ENCODE measurements at regions not wholly inside any gene's neighbourhood (a gene's known extent, or its start where the extent isn't known, plus 50 kb on each side); places are given as distances from the start of the nearest gene placed in this dataset.

DNA sequence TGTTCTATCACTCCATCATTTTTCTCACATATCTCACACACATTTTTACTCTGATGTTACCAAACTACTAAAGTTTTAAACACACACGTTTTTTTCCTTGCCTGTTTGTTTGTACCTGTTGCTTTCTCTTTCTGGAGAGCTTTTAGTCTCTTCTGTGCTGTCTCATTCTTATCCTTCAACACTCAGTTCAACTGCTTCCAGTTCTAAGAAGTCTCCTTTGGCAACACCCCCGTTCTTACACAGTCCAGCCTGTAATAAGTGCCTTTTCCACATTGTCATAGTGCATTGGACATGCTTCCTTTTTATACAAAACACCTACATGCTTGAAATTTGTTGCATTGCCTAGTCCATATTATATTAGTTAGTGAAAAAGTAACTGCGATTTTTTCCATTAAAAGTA, 360.2 kb upstream of the BRINP3 start:
- TF ChIP-seq, protein P1, sequence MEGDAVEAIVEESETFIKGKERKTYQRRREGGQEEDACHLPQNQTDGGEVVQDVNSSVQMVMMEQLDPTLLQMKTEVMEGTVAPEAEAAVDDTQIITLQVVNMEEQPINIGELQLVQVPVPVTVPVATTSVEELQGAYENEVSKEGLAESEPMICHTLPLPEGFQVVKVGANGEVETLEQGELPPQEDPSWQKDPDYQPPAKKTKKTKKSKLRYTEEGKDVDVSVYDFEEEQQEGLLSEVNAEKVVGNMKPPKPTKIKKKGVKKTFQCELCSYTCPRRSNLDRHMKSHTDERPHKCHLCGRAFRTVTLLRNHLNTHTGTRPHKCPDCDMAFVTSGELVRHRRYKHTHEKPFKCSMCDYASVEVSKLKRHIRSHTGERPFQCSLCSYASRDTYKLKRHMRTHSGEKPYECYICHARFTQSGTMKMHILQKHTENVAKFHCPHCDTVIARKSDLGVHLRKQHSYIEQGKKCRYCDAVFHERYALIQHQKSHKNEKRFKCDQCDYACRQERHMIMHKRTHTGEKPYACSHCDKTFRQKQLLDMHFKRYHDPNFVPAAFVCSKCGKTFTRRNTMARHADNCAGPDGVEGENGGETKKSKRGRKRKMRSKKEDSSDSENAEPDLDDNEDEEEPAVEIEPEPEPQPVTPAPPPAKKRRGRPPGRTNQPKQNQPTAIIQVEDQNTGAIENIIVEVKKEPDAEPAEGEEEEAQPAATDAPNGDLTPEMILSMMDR (conservative IDR thresholded peaks at IDR 0.05; ENCODE audit: low read length) = no peak
- no peak for TF ChIP-seq EZH2phosphoT487 (IDR thresholded peaks at IDR 0.05; ENCODE audit: borderline replicate concordance, low read depth, low read length)

Data from OCI-LY7 (cell line).